ENCODE measurements at regions not wholly inside any gene's neighbourhood (a gene's known extent, or its start where the extent isn't known, plus 50 kb on each side); places are given as distances from the start of the nearest gene placed in this dataset.

GRCh38 chr13:33340631-33341030, 55.1 kb upstream of the STARD13 start:
- Histone ChIP-seq H2AFZ (ENCODE audit: low read depth, low read length) (no peak overlapping the region), H3K4me2 (ENCODE audit: low read length, poor library complexity, severe bottlenecking) (no peak overlapping the region), H4K91ac (ENCODE audit: low read length) (no peak overlapping the region), H2BK12ac (ENCODE audit: low read length in 2 of 2) (no peak overlapping the region), H3K4me1 (ENCODE audit: control insufficient read depth, insufficient read depth, low read depth, low read length) (peaks cover 2% of the 10 kb centered on the region), H3K27me3 (ENCODE audit: control insufficient read depth in 1 of 2, insufficient read depth in 1 of 2, low read length in 2 of 2) (no peaks in the 10 kb centered on the region), H3K23ac (ENCODE audit: low read length in 2 of 2) (no peak overlapping the region), H3K27ac (ENCODE audit: low read length, poor library complexity, severe bottlenecking) (no peak overlapping the region), H3K9ac (ENCODE audit: low read length) (no peak overlapping the region), H3K36me3 (ENCODE audit: control insufficient read depth in 1 of 2, insufficient read depth in 2 of 2, low read depth in 1 of 2, low read length in 2 of 2) (no peaks in the 10 kb centered on the region), H3K14ac (ENCODE audit: low read length in 2 of 2) (no peak overlapping the region), H2BK5ac (ENCODE audit: low read depth, low read length, poor library complexity, severe bottlenecking) (no peak overlapping the region), H3K18ac (ENCODE audit: low read depth in 1 of 2, low read length in 2 of 2) (no peak overlapping the region), H2BK15ac (ENCODE audit: low read depth, poor library complexity, severe bottlenecking) (no peak overlapping the region), H2BK120ac (ENCODE audit: low read depth, low read length) (no peak overlapping the region), H3K9me3 (ENCODE audit: control insufficient read depth, low read length) (no peaks in the 10 kb centered on the region), H2AK5ac (ENCODE audit: low read length, severe bottlenecking) (no peak overlapping the region), H3K79me1 (replicated peaks; ENCODE audit: low read length, poor library complexity, severe bottlenecking) (peaks cover 19% of the 10 kb centered on the region), H4K8ac (ENCODE audit: low read length) (no peak overlapping the region), H3K4ac (ENCODE audit: low read depth in 1 of 2, low read length in 2 of 2) (no peak overlapping the region), H3K4me3 (ENCODE audit: insufficient read depth in 1 of 2, low read depth in 1 of 2, low read length in 2 of 2) (no peak overlapping the region)
- DNase-seq = peak; percentile 55
- WGBS = 80% methylated on average over 1 of the region's 1 CpG

GRCh38 chr13:33341861-33342452, 56.4 kb upstream of the STARD13 start:
- no peak for DNase-seq
- Histone ChIP-seq H3K79me1 (replicated peaks; ENCODE audit: low read length, poor library complexity, severe bottlenecking) (peaks cover 18% of the 10 kb centered on the region), H2BK15ac (ENCODE audit: low read depth, poor library complexity, severe bottlenecking) (no peak overlapping the region), H3K23ac (ENCODE audit: low read length in 2 of 2) (no peak overlapping the region), H4K8ac (ENCODE audit: low read length) (no peak overlapping the region), H3K9ac (ENCODE audit: low read length) (no peak overlapping the region), H3K4me2 (ENCODE audit: low read length, poor library complexity, severe bottlenecking) (no peak overlapping the region), H3K18ac (ENCODE audit: low read depth in 1 of 2, low read length in 2 of 2) (no peak overlapping the region), H2BK120ac (ENCODE audit: low read depth, low read length) (no peak overlapping the region), H3K36me3 (ENCODE audit: control insufficient read depth in 1 of 2, insufficient read depth in 2 of 2, low read depth in 1 of 2, low read length in 2 of 2) (no peaks in the 10 kb centered on the region), H3K14ac (ENCODE audit: low read length in 2 of 2) (no peak overlapping the region), H3K4ac (ENCODE audit: low read depth in 1 of 2, low read length in 2 of 2) (no peak overlapping the region), H4K91ac (ENCODE audit: low read length) (no peak overlapping the region), H3K4me1 (ENCODE audit: control insufficient read depth, insufficient read depth, low read depth, low read length) (no peaks in the 10 kb centered on the region), H2BK5ac (ENCODE audit: low read depth, low read length, poor library complexity, severe bottlenecking) (no peak overlapping the region), H3K27ac (ENCODE audit: low read length, poor library complexity, severe bottlenecking) (no peak overlapping the region), H3K9me3 (ENCODE audit: control insufficient read depth, low read length) (no peaks in the 10 kb centered on the region), H3K4me3 (ENCODE audit: insufficient read depth in 1 of 2, low read depth in 1 of 2, low read length in 2 of 2) (no peak overlapping the region), H2BK12ac (ENCODE audit: low read length in 2 of 2) (no peak overlapping the region), H2AFZ (ENCODE audit: low read depth, low read length) (no peak overlapping the region), H3K27me3 (ENCODE audit: control insufficient read depth in 1 of 2, insufficient read depth in 1 of 2, low read length in 2 of 2) (no peaks in the 10 kb centered on the region), H2AK5ac (ENCODE audit: low read length, severe bottlenecking) (no peak overlapping the region)
- WGBS = 89% methylated on average over 4 of the region's 5 CpGs

DNA sequence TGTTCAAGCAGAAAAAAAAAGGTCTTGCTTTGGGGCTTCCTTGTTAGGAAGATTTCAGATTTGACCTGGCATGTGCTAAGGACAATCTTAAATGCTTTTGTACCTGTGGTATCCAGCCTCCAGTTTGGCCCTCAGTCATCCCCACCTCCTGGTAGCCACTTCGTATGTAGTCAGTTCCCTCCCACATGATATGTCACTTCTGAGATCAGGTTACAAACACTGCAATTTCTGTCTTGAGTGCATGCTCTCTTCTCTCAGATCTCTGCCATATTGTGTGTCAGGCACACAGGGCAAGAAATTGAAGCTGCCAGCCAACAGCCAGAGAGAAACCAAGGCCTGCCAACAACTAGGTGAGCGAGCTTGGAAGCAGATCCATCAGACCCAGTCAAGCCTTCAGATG, 60.3 kb upstream of the STARD13 start:
- no peak overlapping the region for H3K9ac ChIP-seq (ENCODE audit: low read length)
- H3K23ac ChIP-seq (ENCODE audit: low read length in 2 of 2) = no peak overlapping the region
- H4K8ac ChIP-seq (ENCODE audit: low read length) = no peak overlapping the region
- H2BK5ac ChIP-seq (ENCODE audit: low read depth, low read length, poor library complexity, severe bottlenecking) = no peak overlapping the region
- H3K4ac ChIP-seq (ENCODE audit: low read depth in 1 of 2, low read length in 2 of 2) = no peak overlapping the region
- H4K91ac ChIP-seq (ENCODE audit: low read length) = no peak overlapping the region
- no peak overlapping the region for H3K27ac ChIP-seq (ENCODE audit: low read length, poor library complexity, severe bottlenecking)
- no peak overlapping the region for H2BK120ac ChIP-seq (ENCODE audit: low read depth, low read length)
- H3K18ac ChIP-seq (ENCODE audit: low read depth in 1 of 2, low read length in 2 of 2) = no peak overlapping the region
- no peak overlapping the region for H3K14ac ChIP-seq (ENCODE audit: low read length in 2 of 2)
- WGBS = 67% methylated on average over 2 of the region's 2 CpGs
- H2BK12ac ChIP-seq (ENCODE audit: low read length in 2 of 2) = no peak overlapping the region
- H2AK5ac ChIP-seq (ENCODE audit: low read length, severe bottlenecking) = no peak overlapping the region
- no peak overlapping the region for H2BK15ac ChIP-seq (ENCODE audit: low read depth, poor library complexity, severe bottlenecking)
- peaks cover 17% of the 10 kb centered on the region for H3K79me1 ChIP-seq (replicated peaks; ENCODE audit: low read length, poor library complexity, severe bottlenecking)
- H3K9me3 ChIP-seq (ENCODE audit: control insufficient read depth, low read length) = no peaks in the 10 kb centered on the region
- H3K4me2 ChIP-seq (ENCODE audit: low read length, poor library complexity, severe bottlenecking) = no peak overlapping the region
- no peak for DNase-seq
- no peaks in the 10 kb centered on the region for H3K27me3 ChIP-seq (ENCODE audit: control insufficient read depth in 1 of 2, insufficient read depth in 1 of 2, low read length in 2 of 2)
- peaks cover 8% of the 10 kb centered on the region for H3K4me1 ChIP-seq (ENCODE audit: control insufficient read depth, insufficient read depth, low read depth, low read length)
- H2AFZ ChIP-seq (ENCODE audit: low read depth, low read length) = no peak overlapping the region
- no peaks in the 10 kb centered on the region for H3K36me3 ChIP-seq (ENCODE audit: control insufficient read depth in 1 of 2, insufficient read depth in 2 of 2, low read depth in 1 of 2, low read length in 2 of 2)
- H3K4me3 ChIP-seq (ENCODE audit: insufficient read depth in 1 of 2, low read depth in 1 of 2, low read length in 2 of 2) = no peak overlapping the region

DNA sequence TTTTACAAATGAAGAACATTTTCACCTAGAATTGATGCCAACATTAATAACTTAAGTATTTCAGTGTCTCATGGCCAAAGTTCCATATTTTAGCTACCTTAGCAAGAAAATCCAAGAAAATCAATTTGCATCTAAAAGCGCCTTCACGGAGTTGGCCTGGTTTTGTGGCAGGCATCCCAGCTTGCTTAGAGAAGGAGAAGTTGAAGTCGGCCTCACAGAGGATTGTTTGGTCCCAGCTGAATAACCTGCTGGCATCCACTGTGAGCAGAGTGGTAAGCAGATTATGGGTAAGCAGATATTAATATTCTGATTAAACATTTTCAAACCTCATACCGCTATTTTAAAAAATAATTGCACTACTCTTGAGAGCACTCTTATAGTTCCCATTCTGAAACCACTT, 62.3 kb upstream of the STARD13 start:
- Histone ChIP-seq H3K4me2 (ENCODE audit: low read length, poor library complexity, severe bottlenecking) (no peak overlapping the region), H3K4me3 (ENCODE audit: insufficient read depth in 1 of 2, low read depth in 1 of 2, low read length in 2 of 2) (no peak overlapping the region), H2BK5ac (ENCODE audit: low read depth, low read length, poor library complexity, severe bottlenecking) (no peak overlapping the region), H2AK5ac (ENCODE audit: low read length, severe bottlenecking) (no peak overlapping the region), H4K91ac (ENCODE audit: low read length) (no peak overlapping the region), H3K9me3 (ENCODE audit: control insufficient read depth, low read length) (no peaks in the 10 kb centered on the region), H3K27me3 (ENCODE audit: control insufficient read depth in 1 of 2, insufficient read depth in 1 of 2, low read length in 2 of 2) (no peaks in the 10 kb centered on the region), H3K23ac (ENCODE audit: low read length in 2 of 2) (no peak overlapping the region), H3K79me1 (replicated peaks; ENCODE audit: low read length, poor library complexity, severe bottlenecking) (peaks cover 8% of the 10 kb centered on the region), H3K4ac (ENCODE audit: low read depth in 1 of 2, low read length in 2 of 2) (no peak overlapping the region), H3K14ac (ENCODE audit: low read length in 2 of 2) (no peak overlapping the region), H2AFZ (ENCODE audit: low read depth, low read length) (no peak overlapping the region), H3K9ac (ENCODE audit: low read length) (no peak overlapping the region), H3K36me3 (ENCODE audit: control insufficient read depth in 1 of 2, insufficient read depth in 2 of 2, low read depth in 1 of 2, low read length in 2 of 2) (no peaks in the 10 kb centered on the region), H4K8ac (ENCODE audit: low read length) (peak overlapping the region; percentile 19), H2BK120ac (ENCODE audit: low read depth, low read length) (no peak overlapping the region), H3K27ac (ENCODE audit: low read length, poor library complexity, severe bottlenecking) (no peak overlapping the region), H3K4me1 (ENCODE audit: control insufficient read depth, insufficient read depth, low read depth, low read length) (peaks cover 8% of the 10 kb centered on the region), H3K18ac (ENCODE audit: low read depth in 1 of 2, low read length in 2 of 2) (no peak overlapping the region), H2BK15ac (ENCODE audit: low read depth, poor library complexity, severe bottlenecking) (no peak overlapping the region), H2BK12ac (ENCODE audit: low read length in 2 of 2) (peak overlapping the region; percentile 10 to 49)
- over 99% methylated on average over 4 of the region's 4 CpGs for WGBS
- DNase-seq = peak; percentile 15
